HG03175 (cell line): ENCODE measurements at regions not wholly inside any gene's neighbourhood (a gene's known extent, or its start where the extent isn't known, plus 50 kb on each side); places are given as distances from the start of the nearest gene placed in this dataset.

Source experiments
- ATAC-seq: cut with Tn5 transposase; IDR thresholded peaks from one replicate; pipeline ENCODE4 v1.9.1; 2021; ENCODE audit warnings: mild to moderate bottlenecking, moderate library complexity; ENCODE audit not compliant: unreplicated experiment

DNA sequence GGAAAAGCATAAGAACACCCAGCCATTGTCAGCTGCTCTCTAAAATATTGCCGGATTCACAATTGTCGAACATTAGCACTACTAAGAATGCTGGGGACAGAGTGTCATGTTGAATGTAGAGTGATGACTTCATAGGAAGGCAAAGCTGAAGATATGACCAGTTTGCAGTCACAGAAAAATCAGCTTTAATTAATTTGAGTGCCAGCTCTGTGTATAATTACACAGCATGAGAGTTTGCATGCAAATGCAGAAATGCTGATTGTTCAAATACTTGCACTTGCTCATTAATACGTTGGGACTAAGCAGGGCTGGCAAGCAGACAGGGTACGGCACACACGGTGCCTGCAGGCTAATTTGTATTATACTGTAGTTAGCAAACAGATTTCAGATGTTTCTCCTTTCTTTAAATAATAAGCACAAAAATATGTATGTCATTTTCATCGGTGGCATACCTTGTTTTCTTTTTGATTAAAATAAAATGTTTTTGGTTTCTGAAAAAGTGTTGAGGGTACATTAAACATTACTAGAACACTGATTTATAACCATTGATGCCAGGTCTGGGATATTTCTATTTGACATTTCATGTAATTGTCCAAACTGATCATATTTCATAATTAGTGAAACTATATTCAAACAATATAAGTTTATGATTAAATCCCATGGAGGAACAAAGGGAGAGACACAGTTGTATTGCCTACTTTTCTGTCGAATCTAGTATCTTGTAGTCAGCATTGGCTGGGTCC is 99.8 kb upstream of the ADGRL2 start:
- no peak for ATAC-seq

DNA sequence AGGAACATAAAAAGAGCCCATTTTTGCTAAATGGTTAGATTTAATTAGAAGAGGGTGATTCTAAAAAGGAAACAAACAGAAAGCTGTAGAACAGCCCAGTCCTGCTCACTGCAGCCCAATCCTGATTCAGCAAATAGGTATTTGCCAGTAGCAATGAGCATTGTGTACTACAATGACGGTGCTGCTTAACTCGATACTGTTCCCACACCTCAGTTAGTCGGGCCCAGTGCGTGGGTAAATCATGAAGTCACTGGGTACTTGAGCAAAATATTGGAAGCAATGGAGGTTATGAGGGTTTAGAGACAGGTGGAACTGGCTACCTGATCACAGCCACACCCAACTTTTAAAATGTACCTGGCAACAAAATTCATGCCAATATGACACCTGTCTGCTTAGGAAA is 101.5 kb upstream of the ADGRL2 start:
- ATAC-seq = no peak

DNA sequence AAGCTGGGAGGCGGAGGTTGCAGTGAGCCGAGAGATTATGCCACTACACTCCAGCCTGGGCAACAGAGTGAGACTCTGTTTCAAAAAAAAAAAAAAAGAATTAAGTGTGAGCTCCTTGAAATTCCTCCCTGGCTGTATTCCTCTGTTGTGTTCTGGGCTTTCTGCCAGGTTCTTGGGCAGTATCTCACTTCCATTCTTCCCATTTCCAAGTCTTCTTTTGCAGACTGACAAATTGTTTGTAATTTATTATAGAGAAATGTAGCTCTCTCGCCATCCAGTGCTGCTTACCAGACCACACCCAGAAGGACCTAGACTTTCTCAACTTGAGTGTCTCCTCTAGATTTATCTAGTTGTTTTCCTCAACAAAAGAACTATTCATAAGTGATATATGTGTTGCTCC is 105.0 kb upstream of the ADGRL2 start:
- ATAC-seq = no peak

DNA sequence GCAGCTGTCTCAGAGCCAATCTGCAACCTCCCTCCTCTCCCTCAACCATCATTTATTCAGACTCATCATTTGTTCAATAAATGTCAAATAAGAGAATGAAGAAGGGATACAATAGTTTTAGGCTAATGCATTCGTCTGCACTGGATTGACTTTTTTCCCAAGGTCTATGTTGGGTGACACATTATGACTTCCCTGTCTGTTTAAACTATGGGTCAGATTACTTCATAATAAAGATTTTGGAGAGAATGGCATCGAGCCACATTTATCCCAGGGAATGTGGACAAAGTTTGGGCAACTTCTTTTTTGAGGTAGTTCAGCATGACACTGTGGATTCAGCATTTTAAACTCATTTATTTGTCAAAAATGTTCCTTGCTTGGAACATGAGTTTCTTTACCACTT is 107.4 kb upstream of the ADGRL2 start:
- no peak for ATAC-seq

DNA sequence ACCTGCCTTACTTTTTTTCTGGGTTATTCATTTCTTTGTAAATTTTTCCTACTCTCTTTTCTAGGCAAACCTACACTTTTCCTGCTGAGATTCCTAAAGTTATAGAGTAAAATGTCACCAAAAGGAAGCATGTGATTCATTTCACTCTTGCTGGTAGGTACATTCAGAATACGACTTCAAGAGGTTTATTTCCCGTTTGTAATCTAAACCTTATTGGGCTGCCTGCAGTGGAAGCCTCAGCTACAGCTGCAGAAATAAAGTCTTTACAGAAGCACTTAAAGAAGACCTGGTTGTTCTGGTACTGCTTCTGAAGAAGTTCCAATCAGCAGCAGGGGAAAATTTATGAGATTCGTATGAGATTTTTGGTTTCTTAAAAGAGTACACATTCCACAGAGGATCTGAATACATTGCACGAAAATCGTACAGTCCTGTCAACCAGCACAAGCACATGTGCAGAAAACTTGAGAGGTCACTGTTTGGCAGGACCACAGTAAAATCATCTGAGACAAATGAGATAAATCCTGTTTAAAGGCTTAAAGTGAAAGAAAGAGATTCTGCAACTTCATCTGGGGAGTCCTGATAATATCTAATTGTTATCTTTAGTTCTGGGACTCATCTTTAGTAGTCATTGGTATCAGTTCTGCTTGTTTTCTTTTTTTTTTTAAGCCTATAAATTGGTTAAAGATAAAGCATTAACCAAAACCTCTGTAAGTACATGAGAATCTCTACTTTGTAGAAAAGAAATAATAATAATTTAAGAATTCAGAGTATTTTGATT is 109.9 kb upstream of the ADGRL2 start:
- no peak for ATAC-seq

DNA sequence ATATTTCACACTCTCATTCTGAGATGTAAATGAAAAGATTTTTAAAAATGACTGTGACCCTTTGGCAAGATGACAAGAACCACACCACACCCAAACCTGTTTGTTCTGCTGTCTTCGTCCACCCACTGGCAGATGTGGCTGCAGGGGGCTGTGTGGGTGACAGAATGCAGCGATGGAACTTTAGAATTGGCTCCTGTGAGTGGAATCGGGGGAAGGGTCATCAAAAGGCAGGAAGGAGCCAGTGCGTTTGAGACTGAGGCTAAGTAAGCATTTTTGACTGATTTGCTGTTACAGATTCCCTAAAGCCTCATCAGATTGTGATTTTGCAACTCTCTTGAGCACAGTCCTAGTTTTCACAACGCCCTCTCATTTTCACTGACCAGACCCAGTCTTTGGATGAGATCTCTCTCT is 111.2 kb upstream of the ADGRL2 start:
- no peak for ATAC-seq

DNA sequence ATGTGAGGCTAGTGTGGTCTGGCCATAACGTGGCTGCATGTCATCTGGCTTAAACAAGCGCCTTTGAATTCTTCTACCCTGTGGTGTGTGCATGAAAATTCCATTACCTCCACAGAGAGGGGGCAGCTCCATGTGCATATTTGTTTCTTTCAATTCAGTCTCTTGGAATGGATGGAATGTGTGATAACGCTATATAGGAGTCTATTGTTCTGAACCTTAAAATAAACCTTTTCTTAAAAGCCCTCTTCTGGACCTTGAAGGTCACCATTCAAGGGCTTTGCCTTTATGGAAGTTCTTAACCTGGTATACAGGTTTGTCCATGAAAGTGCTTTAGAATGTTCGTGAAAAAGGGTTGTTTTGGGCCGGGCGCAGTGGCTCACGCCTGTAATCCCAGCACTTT is 118.2 kb upstream of the ADGRL2 start:
- no peak for ATAC-seq

DNA sequence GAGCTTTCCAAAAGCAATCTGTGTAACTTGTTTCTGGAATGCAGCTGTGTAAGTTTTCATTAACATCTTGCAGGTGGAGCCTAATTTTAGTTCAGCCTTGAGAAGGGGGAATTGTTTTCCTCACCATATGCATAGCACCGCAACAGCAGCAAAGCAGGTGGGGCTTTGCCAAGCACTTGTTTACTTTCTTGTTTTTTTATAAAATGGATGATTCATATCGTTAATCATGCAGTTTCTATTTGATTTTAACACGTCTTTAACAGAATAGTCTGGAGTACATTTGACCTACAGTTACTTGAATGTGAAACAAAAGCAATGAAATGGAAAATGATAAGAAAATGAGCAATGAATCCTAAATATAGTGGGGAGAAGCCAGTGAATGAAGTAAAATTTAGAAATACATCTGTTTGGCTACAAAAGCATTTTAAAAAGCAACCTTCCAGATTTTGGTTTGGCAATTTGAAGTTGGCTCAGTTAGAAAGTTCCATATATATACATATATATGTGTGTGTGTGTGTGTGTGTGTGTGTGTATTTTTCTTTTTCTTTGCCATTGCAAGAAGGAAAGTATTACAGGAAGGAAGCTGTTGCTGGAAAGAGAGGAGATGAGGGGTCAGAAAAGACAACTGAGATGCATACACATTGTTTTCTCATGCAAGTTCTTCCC is 119.0 kb upstream of the ADGRL2 start:
- no peak for ATAC-seq

DNA sequence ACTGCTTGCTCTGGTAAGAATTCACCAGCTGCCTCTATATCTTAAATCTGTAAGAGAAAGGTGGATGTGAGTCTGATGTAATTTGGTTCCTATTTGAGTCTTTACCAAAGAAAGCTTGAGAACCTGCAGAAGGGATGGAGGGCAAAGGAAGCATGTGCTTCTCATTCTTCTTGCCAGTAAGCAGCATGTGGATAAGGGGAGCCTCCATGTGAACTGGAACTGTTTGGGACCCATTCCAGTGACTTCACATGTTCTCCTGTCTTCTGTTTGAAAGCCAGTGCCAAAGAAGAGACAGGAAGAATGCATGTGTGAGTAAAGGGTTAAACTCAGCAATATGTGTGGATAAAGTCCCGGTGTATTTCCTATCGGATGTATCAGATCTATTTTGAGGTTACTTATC is 119.6 kb upstream of the ADGRL2 start:
- no peak for ATAC-seq

DNA sequence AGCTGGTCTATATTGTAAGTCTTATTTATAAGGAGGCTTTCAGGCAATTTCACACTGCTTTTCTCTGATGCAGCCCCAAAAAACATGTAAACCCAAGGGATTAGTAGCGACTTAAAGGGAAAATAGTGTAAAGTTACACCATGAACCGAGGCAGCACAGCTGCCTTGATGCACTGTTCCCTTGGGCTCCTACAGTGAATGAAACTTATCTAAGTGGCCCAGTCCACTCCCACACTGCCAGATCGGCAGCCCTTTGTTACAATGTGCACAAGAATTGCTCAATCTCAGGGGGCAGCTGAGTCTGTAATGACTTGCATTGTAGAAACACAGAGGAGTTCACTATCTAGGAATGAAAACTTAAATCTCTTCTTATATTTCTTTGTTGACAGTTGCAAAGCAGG is 120.8 kb upstream of the ADGRL2 start:
- no peak for ATAC-seq

DNA sequence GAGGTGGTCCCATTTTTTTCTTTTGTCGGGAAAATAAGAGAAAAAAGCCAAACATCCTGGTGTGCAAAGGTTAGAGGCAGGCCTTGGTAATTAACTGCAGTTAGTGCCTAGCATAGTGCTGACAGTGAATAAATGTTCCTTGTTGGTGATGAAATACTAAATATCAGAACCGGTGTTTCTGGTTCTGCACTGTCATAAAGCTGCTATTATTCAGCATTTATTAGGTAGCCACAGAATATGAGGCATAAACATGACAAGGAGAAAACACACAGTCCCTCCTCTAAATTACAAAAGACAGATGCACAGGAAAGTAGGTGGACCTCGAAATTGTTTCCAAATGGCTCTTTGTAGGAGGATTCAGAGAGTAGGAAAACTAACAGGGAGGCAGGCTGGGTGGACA is 122.0 kb upstream of the ADGRL2 start:
- no peak for ATAC-seq

DNA sequence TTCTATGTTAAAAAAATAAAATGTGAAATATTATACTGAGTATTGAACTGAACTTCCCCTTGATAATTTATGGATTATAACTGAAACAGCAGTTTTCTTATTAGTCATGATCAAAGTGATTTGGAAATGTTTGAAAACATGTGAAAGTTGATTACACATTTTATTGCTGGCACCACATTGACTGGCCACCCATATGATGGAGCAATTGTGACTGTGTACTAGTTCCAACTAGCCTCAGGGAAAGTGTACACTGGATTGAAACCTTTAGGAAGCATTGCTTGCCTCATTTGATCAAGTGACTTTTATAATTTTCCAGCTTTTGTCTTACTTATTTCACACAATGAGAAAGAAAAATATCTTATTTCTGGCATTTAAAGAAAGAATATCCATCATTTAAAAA is 128.0 kb upstream of the ADGRL2 start:
- no peak for ATAC-seq

DNA sequence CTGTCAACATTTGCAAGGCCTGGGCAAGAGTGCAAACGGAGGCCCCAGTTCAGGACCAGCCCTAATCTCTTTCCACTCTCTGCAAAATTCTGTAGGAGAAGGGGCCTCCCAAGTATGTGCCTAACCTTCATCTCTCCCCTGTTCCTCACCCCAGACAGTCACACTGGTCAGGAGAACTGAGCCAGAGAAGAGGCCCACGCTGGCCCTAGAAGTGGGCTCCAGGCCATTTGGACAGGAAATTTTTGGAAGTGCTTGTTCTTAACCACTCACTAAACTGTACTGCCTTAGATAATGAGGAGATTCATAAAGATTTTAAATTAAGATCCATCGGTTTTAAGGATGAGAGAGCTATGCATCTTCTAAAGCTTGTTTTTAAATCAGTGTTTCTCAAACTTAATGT is 129.7 kb upstream of the ADGRL2 start:
- ATAC-seq = no peak

DNA sequence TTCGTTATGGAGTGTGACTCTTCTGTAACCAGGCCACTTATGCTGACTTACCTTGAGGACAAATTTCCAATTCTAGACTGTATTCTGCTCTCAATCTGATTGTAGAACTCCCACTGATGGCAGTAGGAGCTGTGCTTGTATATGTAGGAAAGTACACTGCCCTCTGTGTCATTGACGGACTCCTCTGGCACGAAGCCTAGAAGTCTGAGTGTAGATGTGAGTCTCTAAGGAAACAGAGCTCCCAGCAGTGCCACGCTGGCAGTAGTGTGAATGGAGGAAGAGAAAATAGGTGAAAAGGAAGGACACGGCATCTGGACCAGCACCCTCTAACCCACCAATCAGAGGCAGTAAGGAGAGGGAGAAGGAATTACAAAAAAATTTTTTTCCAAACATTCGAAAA is 130.4 kb upstream of the ADGRL2 start:
- no peak for ATAC-seq

DNA sequence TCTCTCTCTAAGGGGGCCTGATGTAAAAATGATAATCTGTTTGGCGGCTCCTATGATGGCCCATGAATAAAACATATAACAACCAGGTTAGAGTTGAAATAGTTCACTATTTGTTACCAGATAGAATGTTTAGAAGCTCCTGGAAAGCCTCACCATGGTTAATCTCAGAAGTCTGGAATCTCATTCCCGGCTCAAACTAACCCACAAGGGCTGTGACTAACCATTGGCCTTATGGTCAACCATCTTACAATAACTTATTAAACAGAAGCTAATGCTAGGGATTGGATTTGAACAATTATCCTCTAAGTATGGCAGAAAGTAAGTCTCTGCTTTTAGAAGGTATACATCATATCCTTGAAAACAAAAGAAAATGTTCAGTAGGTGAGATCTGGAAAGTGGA is 134.1 kb upstream of the ADGRL2 start:
- ATAC-seq = no peak

DNA sequence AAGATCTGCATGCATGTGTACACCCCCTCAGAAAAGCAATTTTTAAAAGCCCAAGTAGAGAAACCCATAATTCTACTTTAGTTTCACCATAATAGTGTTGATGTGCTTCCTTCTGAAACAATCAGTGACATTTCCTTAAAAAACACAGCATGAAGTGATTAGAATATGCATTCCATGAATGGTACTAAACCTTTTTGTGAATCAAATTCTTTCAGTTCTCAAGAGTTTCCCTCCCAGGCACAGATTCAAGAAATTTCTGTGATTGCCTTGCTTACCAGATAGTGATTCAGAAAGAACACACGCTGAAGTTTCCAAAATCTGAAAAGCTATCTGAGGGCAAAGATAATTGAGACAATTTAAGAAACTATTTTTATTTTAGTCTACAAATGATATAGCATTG is 136.4 kb upstream of the ADGRL2 start:
- ATAC-seq = no peak

DNA sequence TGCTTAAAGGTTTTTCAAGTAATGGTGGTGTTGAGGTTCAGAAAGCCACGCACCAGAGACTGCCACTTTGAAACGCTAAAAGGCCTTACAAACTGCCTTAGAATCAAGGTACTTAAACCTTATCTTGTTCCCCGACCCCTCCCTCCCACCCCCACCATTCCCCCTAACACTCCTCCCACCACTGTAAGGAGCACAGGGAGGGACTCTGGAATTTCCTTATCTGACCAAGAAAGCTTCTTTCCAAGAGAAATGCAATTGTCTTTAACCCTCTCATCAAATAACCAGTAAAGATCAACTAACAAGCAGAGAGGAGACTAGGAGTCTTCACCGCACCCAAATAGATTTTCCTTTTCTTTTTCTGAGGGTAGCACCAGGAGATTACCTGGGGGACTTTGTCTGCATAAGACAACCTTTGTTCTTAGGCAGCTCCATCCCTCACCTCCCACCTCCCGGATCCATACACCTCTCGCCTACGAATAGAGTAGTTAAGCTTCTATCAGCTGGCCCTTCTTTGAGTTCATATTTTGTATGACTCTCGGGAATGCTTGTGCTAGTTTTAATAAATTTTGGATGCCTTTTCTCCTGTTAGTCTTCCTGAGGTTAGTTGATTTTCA is 137.7 kb upstream of the ADGRL2 start:
- ATAC-seq = no peak

DNA sequence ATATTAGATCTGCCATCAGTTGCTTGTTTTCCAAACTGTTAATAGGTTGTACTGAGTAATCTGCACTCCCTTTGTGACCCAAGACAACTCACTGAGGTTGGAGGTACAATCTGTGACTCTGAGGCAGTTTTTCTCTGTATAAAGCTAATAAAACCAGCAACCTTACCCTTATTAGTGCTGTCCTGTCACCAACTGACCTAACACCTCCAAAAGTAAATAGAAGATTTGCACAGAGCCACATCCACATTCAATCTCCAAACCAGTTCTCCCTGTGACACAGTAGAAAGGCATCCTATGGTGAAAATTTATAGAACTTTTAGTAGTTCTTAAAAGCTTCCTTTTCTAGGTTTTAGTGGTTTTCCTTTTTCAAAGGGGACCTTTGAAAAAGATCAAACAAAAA is 140.4 kb upstream of the ADGRL2 start:
- no peak for ATAC-seq

DNA sequence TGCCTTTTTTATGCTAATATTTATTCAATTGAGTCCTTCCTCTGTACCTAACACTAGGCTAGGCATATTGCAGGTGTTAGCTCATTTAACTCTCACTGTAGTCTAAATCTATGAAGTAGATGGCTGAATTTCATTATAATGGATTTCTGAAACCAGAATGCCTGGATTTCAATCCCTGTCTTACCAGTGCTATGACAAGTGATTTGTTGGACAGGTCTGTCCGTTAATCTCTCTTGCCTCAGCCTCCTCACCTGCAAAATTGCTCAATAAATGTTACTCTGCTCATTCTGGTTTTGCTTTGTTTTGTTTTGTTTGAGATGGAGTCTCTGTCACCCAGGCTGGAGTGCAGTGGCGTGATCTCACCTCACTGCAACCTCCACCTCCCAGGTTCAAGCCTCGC is 146.1 kb upstream of the ADGRL2 start:
- no peak for ATAC-seq

DNA sequence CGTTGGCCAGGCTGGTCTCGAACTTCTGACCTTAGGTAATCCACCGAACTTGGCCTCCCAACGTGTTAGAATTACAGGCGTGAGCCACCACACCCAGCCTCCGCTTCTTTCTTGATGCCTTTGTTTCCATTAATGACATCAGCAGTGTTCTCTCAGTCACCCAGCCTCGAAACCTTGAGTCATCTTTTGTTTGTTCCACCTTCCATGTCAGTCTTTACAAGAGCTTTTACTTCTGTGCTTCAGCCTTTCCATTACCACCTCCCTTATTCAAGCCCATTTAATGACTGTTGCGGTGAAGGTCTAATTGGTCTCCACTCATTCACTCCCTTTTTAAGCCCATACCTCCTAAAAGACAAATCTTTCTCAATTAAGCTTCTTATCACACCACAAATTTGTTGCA is 146.6 kb upstream of the ADGRL2 start:
- ATAC-seq = no peak

DNA sequence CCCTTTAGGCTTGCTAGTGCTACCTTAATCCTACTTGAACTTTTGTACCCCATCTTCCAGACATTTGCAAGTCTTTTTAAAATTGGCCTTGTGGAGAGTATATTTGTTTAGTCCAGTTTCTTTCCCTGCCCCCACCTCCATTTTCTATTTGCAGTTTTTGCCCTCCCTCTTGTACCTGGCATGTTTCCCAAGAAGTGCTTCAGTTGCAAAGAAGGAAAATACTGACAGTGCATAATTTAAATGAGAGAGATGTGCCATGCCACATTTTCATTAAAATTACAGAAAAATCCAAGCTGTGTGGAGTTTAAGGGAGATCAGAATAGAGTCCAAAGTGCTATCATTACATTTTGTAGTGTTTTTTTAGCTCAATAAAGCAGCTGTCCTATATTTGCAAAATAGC is 150.0 kb upstream of the ADGRL2 start:
- ATAC-seq = no peak

DNA sequence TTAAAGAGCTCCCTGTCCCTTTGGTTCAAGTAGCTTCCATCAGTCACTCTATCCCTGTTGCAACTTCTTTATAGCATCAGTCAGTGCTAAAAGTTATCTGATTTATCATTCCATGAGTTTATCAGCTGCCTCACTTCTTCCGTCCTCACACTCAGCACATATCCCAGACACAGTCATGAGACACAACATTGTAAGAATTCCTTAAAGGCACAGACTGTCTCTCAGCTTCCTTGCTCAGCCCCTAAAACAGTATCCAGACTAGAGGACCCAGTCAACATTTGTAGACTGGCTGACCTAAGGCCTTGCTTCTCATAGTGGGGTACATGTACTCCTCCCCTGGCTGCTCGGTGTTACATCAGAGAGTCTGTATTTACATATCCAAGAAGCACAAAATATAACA is 164.9 kb upstream of the ADGRL2 start:
- no peak for ATAC-seq
